WI38 (cell line): ENCODE measurements at regions not wholly inside any gene's neighbourhood (a gene's known extent, or its start where the extent isn't known, plus 50 kb on each side); places are given as distances from the start of the nearest gene placed in this dataset.

ENCODE experiments used
- H3K4me3 ChIP-seq: 2 replicates; pipeline ENCODE4 v1.5.1; 2011; ENCODE audit warnings: low read depth, mild to moderate bottlenecking, control low read depth, low read length
- TF ChIP-seq, protein P1 (sequence below): IDR thresholded peaks from 2 replicates; pipeline ENCODE4 v1.5.1; 2012; ENCODE audit warnings: low read depth, mild to moderate bottlenecking, control low read depth, low read length

- TF ChIP-seq, protein P1, sequence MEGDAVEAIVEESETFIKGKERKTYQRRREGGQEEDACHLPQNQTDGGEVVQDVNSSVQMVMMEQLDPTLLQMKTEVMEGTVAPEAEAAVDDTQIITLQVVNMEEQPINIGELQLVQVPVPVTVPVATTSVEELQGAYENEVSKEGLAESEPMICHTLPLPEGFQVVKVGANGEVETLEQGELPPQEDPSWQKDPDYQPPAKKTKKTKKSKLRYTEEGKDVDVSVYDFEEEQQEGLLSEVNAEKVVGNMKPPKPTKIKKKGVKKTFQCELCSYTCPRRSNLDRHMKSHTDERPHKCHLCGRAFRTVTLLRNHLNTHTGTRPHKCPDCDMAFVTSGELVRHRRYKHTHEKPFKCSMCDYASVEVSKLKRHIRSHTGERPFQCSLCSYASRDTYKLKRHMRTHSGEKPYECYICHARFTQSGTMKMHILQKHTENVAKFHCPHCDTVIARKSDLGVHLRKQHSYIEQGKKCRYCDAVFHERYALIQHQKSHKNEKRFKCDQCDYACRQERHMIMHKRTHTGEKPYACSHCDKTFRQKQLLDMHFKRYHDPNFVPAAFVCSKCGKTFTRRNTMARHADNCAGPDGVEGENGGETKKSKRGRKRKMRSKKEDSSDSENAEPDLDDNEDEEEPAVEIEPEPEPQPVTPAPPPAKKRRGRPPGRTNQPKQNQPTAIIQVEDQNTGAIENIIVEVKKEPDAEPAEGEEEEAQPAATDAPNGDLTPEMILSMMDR, result no peak
- H3K4me3 ChIP-seq, result no peak overlapping the region
Observed at GRCh38 chr19:30178721-30179402, 193.3 kb upstream of the ZNF536 start.

GRCh38 chr19:30180691-30181090, 191.5 kb upstream of the ZNF536 start:
- H3K4me3 ChIP-seq, result no peak overlapping the region
- TF ChIP-seq, protein P1, result no peak

DNA sequence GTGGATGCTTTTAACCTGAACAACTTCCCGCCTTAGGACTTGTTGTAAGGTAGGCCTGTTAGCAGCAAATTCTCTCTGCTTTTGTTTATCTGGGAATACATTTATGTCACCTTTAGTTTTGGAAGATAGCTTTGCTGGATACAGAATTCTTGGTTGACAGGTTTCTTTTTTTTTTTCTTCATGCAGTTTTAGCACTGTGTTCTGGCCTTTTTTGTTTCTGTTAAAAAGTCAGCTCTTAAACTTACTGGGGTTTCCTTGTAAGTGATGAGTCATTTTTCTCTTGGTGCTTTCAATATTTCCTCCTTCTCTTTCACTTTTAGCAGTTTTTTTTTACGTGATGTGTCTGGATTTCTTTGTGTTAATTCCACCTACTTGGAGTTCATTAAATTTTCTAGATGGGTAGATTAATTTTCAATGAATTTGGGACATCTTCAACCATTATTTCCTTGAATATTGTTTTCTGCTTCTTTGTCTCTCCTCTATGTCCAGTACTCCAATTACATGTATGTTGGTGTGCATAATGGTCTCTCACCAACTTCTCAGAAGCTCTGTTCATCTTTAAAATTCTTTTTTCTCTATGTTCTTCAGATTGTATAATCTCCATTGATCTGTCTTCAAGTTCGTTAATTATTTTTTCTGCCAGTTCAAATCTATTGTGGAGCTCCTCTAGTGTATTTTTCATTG, 188.2 kb upstream of the ZNF536 start:
- no peak overlapping the region for H3K4me3 ChIP-seq
- TF ChIP-seq, protein P1, result no peak

- TF ChIP-seq, protein P1, result no peak
- H3K4me3 ChIP-seq, result no peak overlapping the region
Observed at GRCh38 chr19:30202060-30202600, 170.1 kb upstream of the ZNF536 start.

GRCh38 chr19:30204721-30205120, 167.5 kb upstream of the ZNF536 start:
- TF ChIP-seq, protein P1, result no peak

GRCh38 chr19:30206187-30206586, 166.0 kb upstream of the ZNF536 start:
- no peak overlapping the region for H3K4me3 ChIP-seq
- TF ChIP-seq, protein P1, result no peak

More at GRCh38 chr19:30204721-30205120, 167.5 kb upstream of the ZNF536 start:
- no peak overlapping the region for H3K4me3 ChIP-seq

- TF ChIP-seq, protein P1, result no peak
- H3K4me3 ChIP-seq, result no peak overlapping the region
Observed at GRCh38 chr19:30207357-30207756, 164.8 kb upstream of the ZNF536 start.
